ENCODE measurements at regions not wholly inside any gene's neighbourhood (a gene's known extent, or its start where the extent isn't known, plus 50 kb on each side); places are given as distances from the start of the nearest gene placed in this dataset.

GRCh38 chr6:134740473-134741199, 209.3 kb downstream of the ALDH8A1 start:
- DNase-seq: no peak
- Mint-ChIP-seq H3K36me3 (ENCODE audit: low read depth) (no peaks in the 10 kb centered on the region), H3K27ac (no peak overlapping the region), H3K4me3 (no peak overlapping the region), H3K27me3 (peaks cover 13% of the 10 kb centered on the region), H3K9me3 (no peaks in the 10 kb centered on the region), H3K4me1 (no peaks in the 10 kb centered on the region)
- CTCF ChIA-PET: no interaction called here
- POLR2A ChIA-PET: no interaction called here

- CTCF ChIA-PET: no interaction called here
Observed at GRCh38 chr6:134740027-134740373, 209.9 kb downstream of the ALDH8A1 start.

GRCh38 chr6:134739299-134740026, 210.4 kb downstream of the ALDH8A1 start:
- Mint-ChIP-seq H3K4me1 (no peaks in the 10 kb centered on the region), H3K36me3 (ENCODE audit: low read depth) (no peaks in the 10 kb centered on the region), H3K27me3 (peaks cover 10% of the 10 kb centered on the region), H3K9me3 (no peaks in the 10 kb centered on the region), H3K27ac (no peak overlapping the region), H3K4me3 (no peak overlapping the region)
- no peak for DNase-seq
- ChIA-PET POLR2A (no interaction called here), CTCF (no interaction called here)

More at GRCh38 chr6:134740027-134740373, 209.9 kb downstream of the ALDH8A1 start:
- no peak for DNase-seq
- no peak overlapping the region for H3K27ac Mint-ChIP-seq
- H3K36me3 Mint-ChIP-seq (ENCODE audit: low read depth): no peaks in the 10 kb centered on the region
- POLR2A ChIA-PET: no interaction called here
- no peak overlapping the region for H3K4me3 Mint-ChIP-seq
- H3K9me3 Mint-ChIP-seq: no peaks in the 10 kb centered on the region
- H3K4me1 Mint-ChIP-seq: no peaks in the 10 kb centered on the region
- H3K27me3 Mint-ChIP-seq: peaks cover 13% of the 10 kb centered on the region

GRCh38 chr6:134738211-134738885, 211.6 kb downstream of the ALDH8A1 start:
- DNase-seq: no peak
- no peak overlapping the region for H3K27ac Mint-ChIP-seq
- H3K4me3 Mint-ChIP-seq: no peak overlapping the region
- no peaks in the 10 kb centered on the region for H3K36me3 Mint-ChIP-seq (ENCODE audit: low read depth)
- ChIA-PET POLR2A (no interaction called here), CTCF (no interaction called here)
- no peaks in the 10 kb centered on the region for H3K9me3 Mint-ChIP-seq
- peaks cover 12% of the 10 kb centered on the region for H3K27me3 Mint-ChIP-seq
- no peaks in the 10 kb centered on the region for H3K4me1 Mint-ChIP-seq

GRCh38 chr6:134735461-134735860, 214.4 kb downstream of the ALDH8A1 start:
- no peak overlapping the region for H3K27ac Mint-ChIP-seq
- no peaks in the 10 kb centered on the region for H3K9me3 Mint-ChIP-seq
- H3K4me1 Mint-ChIP-seq: no peaks in the 10 kb centered on the region
- DNase-seq: no peak
- peaks cover 6% of the 10 kb centered on the region for H3K27me3 Mint-ChIP-seq
- ChIA-PET CTCF (no interaction called here), POLR2A (no interaction called here)
- no peak overlapping the region for H3K4me3 Mint-ChIP-seq
- H3K36me3 Mint-ChIP-seq (ENCODE audit: low read depth): no peaks in the 10 kb centered on the region

GRCh38 chr6:134734312-134734869, 215.5 kb downstream of the ALDH8A1 start:
- POLR2A ChIA-PET: no interaction called here
- no peak overlapping the region for H3K27ac Mint-ChIP-seq
- no peak overlapping the region for H3K4me3 Mint-ChIP-seq
- CTCF ChIA-PET: no interaction called here
- H3K4me1 Mint-ChIP-seq: no peaks in the 10 kb centered on the region
- H3K36me3 Mint-ChIP-seq (ENCODE audit: low read depth): no peaks in the 10 kb centered on the region
- peaks cover 6% of the 10 kb centered on the region for H3K27me3 Mint-ChIP-seq
- no peak for DNase-seq
- no peaks in the 10 kb centered on the region for H3K9me3 Mint-ChIP-seq

- H3K27me3 Mint-ChIP-seq: peaks cover 6% of the 10 kb centered on the region
- H3K36me3 Mint-ChIP-seq (ENCODE audit: low read depth): no peaks in the 10 kb centered on the region
- no peak overlapping the region for H3K4me3 Mint-ChIP-seq
- POLR2A ChIA-PET: no interaction called here
- no peak overlapping the region for H3K27ac Mint-ChIP-seq
- no peak for DNase-seq
- CTCF ChIA-PET: no interaction called here
- no peaks in the 10 kb centered on the region for H3K9me3 Mint-ChIP-seq
- H3K4me1 Mint-ChIP-seq: no peaks in the 10 kb centered on the region
Observed at GRCh38 chr6:134733801-134734200, 216.1 kb downstream of the ALDH8A1 start.

GRCh38 chr6:134732763-134733162, 217.1 kb downstream of the ALDH8A1 start:
- ChIA-PET CTCF (no interaction called here), POLR2A (no interaction called here)
- Mint-ChIP-seq H3K36me3 (ENCODE audit: low read depth) (no peaks in the 10 kb centered on the region), H3K4me1 (no peaks in the 10 kb centered on the region), H3K9me3 (no peaks in the 10 kb centered on the region), H3K27ac (no peak overlapping the region), H3K27me3 (peaks cover 8% of the 10 kb centered on the region), H3K4me3 (no peak overlapping the region)
- DNase-seq: no peak

GRCh38 chr6:134731615-134732014, 218.3 kb downstream of the ALDH8A1 start:
- Mint-ChIP-seq H3K27ac (no peak overlapping the region), H3K36me3 (ENCODE audit: low read depth) (no peaks in the 10 kb centered on the region), H3K4me1 (no peaks in the 10 kb centered on the region), H3K9me3 (no peaks in the 10 kb centered on the region), H3K27me3 (peaks cover 11% of the 10 kb centered on the region), H3K4me3 (no peak overlapping the region)
- ChIA-PET CTCF (no interaction called here), POLR2A (no interaction called here)
- DNase-seq: no peak

GRCh38 chr6:134730013-134730412, 219.9 kb downstream of the ALDH8A1 start:
- no peak overlapping the region for H3K27ac Mint-ChIP-seq
- CTCF ChIA-PET: no interaction called here
- H3K27me3 Mint-ChIP-seq: peaks cover 12% of the 10 kb centered on the region
- no peak for DNase-seq
- no peaks in the 10 kb centered on the region for H3K36me3 Mint-ChIP-seq (ENCODE audit: low read depth)
- H3K4me3 Mint-ChIP-seq: no peak overlapping the region
- H3K9me3 Mint-ChIP-seq: no peaks in the 10 kb centered on the region
- POLR2A ChIA-PET: no interaction called here
- H3K4me1 Mint-ChIP-seq: no peaks in the 10 kb centered on the region

GRCh38 chr6:134729561-134729960, 220.3 kb downstream of the ALDH8A1 start:
- Mint-ChIP-seq H3K9me3 (no peaks in the 10 kb centered on the region), H3K27ac (no peak overlapping the region), H3K4me1 (no peaks in the 10 kb centered on the region), H3K27me3 (peaks cover 12% of the 10 kb centered on the region), H3K4me3 (no peak overlapping the region), H3K36me3 (ENCODE audit: low read depth) (no peaks in the 10 kb centered on the region)
- no peak for DNase-seq
- POLR2A ChIA-PET: no interaction called here
- CTCF ChIA-PET: no interaction called here

GRCh38 chr6:134727081-134727480, 222.8 kb downstream of the ALDH8A1 start:
- Mint-ChIP-seq H3K9me3 (no peaks in the 10 kb centered on the region), H3K4me3 (no peak overlapping the region), H3K36me3 (ENCODE audit: low read depth) (no peaks in the 10 kb centered on the region), H3K4me1 (no peaks in the 10 kb centered on the region), H3K27ac (no peak overlapping the region), H3K27me3 (peaks cover 11% of the 10 kb centered on the region)
- ChIA-PET POLR2A (no interaction called here), CTCF (interaction anchor here (0.5 kb wide), 1 partner anchor 719 kb away, joined by 4 read pairs; no protein-coding TSS in a partner anchor)
- DNase-seq: no peak

GRCh38 chr6:134725590-134725989, 224.3 kb downstream of the ALDH8A1 start:
- no peak overlapping the region for H3K4me3 Mint-ChIP-seq
- POLR2A ChIA-PET: no interaction called here
- DNase-seq: no peak

More at GRCh38 chr6:134725590-134725989, 224.3 kb downstream of the ALDH8A1 start:
- CTCF ChIA-PET: no interaction called here
- H3K36me3 Mint-ChIP-seq (ENCODE audit: low read depth): no peaks in the 10 kb centered on the region
- no peaks in the 10 kb centered on the region for H3K9me3 Mint-ChIP-seq
- no peak overlapping the region for H3K27ac Mint-ChIP-seq
- peaks cover 12% of the 10 kb centered on the region for H3K27me3 Mint-ChIP-seq
- no peaks in the 10 kb centered on the region for H3K4me1 Mint-ChIP-seq

Measured in activated CD4-positive, alpha-beta T cell treated with anti-CD3 and anti-CD28 coated beads, Interleukin-2, amount 10 ng/mL, durations not matched to agents 7 days and 5 days (primary cell).